ENCODE measurements at regions not wholly inside any gene's neighbourhood (a gene's known extent, or its start where the extent isn't known, plus 50 kb on each side); places are given as distances from the start of the nearest gene placed in this dataset.
"Not testable (repeated sequence)": the region's sequence is repeated elsewhere in the genome, so short reads cannot be mapped to it uniquely, and the experiment has no call there.

DNA sequence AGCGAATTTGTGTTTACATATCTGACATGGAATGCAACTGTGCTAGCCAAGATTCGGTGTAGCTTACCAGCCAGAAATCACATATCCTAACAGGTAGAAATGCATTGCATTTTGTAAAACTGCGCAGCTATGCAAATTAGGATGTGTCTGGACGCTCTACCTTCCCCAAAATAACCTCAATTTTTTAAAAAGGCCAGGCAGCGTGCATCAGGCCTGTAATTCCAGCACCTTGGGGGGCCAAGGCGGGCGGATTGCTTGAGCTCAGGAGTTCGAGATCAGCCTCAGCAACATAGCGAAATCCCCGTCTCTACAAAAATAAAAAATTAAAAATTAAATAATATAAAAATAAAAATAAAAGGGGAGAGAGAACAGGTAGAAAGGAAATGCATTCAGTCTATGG lies 305.0 kb downstream of the TYW1 start:
- no peak for DNase-seq (ENCODE audit: low spot score)

GRCh38 chr7:67302113-67303039 lies 305.7 kb downstream of the TYW1 start:
- DNase-seq (ENCODE audit: low spot score) = peak; percentile 97

GRCh38 chr7:67304846-67305245 lies 308.2 kb downstream of the TYW1 start:
- not testable (repeated sequence) for DNase-seq (ENCODE audit: low spot score)

DNA sequence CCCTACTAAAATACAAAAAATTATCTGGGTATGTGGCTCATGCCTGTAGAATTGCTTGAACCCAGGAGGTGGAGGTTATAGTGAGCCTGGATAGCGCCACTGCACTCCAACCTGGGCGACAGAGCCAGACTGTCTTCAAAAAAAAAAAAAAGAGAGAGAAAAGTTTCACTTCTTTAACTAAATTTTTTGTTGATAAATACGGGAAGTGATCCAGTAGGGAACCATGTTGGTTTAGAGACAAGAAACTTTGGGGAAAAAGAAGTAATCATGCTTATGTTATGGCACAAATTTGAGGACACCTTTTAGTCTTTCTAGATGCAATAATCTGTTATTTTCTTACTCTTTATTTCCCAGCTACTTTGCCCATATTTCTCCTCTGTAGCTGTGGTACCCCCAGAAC lies 309.7 kb downstream of the TYW1 start:
- DNase-seq (ENCODE audit: low spot score) = no peak

DNA sequence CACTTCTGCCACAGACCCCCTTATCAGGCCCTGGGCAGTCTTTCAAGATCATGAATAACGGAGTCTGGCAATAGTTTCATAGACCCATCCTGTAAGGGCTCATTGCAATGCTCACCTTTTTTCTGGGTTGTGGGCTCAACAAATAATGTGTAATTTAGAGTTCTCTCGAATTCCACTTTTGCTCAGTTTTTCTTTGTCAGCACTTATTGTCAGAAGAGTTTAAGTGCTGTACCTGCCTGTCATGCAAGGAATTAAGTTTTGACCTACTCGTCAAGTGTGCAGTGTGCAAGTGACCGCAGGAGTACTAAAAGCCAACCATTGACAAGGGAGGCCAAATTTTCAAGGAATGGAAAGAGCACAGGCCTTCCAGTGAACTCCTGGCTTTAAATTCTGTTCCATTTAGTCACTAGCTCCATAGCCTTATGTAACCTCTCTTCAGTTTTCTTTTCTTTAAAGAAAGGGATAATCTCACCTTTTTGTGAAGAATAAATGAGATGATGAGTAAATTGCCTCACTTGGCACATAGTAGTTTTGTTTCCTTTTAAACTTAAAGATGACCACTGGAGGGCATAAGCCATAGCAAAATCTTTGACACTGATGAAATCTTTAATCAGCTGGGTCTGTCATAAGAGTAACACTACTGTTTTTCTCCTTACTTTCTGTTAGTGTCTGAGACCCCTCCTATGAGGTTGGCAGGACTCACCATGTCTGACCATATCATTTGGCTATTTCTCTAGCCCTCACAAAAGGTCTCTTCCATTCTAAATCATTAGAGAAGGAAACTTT lies 313.3 kb downstream of the TYW1 start:
- no peak for DNase-seq (ENCODE audit: low spot score)

DNA sequence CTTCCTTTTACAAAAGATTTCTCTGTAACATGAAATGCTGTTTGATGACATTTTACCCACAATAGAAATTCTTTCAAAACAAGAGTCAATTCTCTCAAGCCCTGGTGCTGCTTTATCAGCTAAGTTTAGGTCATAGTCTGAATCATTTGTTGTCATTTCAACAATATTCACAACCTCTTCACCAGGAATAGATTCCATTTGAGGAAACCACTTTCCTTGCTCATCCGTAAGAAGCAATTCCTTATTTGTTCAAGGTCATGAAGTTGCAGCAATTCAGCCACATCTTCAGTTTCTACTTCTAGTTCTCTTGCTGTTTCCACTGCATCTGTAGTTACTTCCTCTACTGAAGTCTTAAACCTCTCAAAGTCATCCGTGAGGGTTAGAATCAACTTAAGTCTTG lies 315.3 kb downstream of the TYW1 start:
- no peak for DNase-seq (ENCODE audit: low spot score)

- no peak for DNase-seq (ENCODE audit: low spot score)
These were observed 316.6 kb downstream of the TYW1 start for GRCh38 chr7:67313213-67313612.

DNA sequence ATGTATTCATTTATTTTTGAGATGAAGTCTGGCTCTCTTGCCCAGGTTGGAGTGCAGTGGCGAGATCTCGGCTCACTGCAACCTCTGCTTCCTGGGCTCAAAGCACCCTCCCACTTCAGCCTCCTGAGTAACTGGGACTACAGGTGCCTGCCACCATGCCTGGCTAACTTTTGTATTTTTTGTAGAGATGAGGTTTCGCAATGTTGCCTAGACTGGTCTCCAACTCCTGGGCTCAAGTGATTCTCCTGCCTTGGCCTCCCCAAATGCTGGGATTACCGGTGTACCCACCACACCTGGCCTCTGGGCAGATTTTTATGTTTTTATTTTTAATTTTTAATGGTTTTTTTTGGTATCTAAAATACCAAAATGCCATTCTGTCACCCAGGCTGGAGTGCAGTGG lies 320.3 kb downstream of the TYW1 start:
- not testable (repeated sequence) for DNase-seq (ENCODE audit: low spot score)

- not testable (repeated sequence) for DNase-seq (ENCODE audit: low spot score)
These were observed 331.6 kb downstream of the TYW1 start for GRCh38 chr7:67328257-67328656.

DNA sequence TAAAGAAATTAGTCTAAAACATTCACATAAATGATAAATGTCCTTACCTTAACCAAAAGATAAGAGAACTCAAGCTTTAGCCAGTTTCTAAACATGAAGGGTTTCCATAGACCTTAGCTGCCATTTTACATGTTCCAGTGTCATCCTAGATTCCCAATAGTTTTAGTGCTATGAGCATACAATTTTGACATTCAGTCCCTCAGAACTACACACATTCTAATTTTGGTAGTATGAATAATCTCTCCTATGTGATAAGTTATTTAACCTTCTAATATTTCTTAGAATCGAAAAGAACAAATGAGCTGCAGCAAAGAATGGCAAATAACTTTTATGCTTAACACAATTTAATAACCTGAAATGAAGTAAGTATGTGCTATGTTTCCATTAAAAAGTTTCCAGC lies 338.5 kb downstream of the TYW1 start:
- DNase-seq (ENCODE audit: low spot score) = not testable (repeated sequence)

DNA sequence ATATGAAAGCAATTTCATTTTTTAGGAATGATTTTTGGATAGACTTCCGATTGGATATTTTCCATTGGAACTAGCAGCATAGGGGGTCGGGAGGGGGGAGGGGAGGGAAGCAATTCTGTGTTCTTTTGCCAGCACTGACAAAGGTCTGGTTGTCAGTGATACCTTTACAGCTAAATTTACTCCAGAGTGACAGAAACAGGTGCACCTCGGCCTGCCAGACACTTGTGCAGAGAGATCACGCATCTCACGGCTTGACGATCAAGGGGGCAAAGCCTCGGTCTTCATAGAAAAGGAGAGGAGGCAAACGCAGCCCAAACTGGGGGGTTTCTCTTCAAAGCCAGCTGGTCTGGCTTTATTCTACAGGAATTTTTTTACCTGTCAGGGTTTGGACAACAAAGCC lies 339.0 kb downstream of the TYW1 start:
- not testable (repeated sequence) for DNase-seq (ENCODE audit: low spot score)

- DNase-seq (ENCODE audit: low spot score) = not testable (repeated sequence)
These were observed 341.9 kb downstream of the TYW1 start for GRCh38 chr7:67338545-67338944.

DNA sequence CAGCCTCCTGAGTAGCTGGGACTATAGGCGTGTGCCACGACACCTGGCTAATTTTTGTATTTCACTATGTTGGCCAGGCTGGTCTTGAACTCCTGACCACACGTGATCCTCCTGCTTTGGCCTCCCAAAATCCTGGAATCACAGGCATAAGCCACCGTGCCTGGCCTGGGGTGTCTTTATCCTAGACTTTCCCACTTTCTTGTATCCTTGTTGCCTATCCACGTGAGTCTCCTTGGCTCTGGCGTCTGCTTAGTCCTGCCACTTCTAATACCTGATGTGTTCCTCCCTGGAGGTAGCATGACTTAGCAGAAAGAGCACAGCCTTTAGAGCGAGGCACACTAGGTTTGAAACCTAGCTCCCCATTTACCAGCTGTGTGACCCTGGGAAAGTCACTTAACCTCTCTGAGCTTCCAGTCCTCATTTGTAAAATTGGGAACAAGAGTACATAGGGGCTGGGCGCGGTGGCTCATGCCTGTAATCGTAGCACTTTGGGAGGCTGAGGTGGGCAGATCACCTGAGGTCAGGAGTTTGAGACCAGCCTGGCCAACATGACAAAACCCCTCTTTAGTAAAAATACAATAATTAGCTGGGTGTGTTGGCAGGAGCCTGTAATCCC lies 344.6 kb downstream of the TYW1 start:
- DNase-seq (ENCODE audit: low spot score) = no peak

DNA sequence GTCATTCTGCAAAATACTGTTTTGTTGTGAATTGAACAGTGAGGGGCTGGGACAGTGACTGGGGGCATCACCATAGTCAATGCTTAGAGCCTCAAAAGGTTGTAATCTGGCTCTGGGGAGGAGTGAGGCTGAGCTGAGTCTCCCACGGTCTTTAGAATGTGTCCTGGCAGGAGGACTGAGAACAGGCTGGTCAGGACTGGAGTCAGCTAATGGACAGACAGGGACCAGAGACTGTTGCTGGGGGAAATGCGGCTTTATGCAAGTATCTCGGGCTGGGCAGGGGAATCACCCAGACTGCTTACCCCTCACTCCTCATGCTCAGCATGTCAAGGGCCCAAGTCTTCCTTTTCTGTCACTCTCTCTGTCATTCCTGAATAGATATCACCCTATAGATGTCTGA lies 346.5 kb downstream of the TYW1 start:
- DNase-seq (ENCODE audit: low spot score) = no peak

DNA sequence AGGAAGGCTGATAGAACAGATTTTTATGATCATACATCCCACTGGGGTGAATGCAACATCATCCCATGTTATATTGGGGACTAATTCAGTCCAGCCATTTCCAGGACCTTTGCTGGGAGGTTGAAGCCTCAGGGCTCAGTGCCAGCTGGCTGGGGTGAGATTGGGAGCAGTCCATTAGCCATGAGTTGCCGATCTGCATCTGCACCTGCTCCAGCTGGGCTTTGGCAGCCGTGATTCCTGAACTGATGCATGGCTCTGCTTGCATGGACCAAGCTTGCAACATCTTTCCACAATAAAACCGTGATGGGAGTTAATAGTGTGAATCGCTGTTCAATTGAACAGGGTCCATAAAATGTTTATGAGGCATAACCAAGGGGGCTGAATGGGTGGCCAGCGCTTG lies 346.9 kb downstream of the TYW1 start:
- DNase-seq (ENCODE audit: low spot score) = no peak

GRCh38 chr7:67344481-67345193 lies 348.0 kb downstream of the TYW1 start:
- DNase-seq (ENCODE audit: low spot score) = no peak

DNA sequence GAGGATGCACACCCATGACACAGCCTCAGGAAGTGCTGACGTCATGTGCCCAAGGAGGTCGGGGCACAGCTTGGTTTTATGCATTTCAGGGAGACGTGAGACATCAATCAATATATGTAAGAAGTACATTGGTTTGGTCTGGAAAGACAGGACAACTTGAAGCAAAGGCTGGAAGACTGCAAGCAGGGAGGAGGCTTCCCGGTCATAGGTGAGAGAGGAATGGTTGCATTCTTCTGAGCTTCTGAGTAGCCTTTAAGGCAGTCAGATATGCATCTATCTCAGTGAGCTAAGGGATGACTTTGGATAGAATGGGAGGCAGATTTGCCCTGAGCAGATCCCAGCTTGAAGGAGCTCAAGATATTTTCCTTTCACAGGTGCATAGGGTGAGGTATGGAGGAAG lies 349.5 kb downstream of the TYW1 start:
- DNase-seq (ENCODE audit: low spot score) = no peak

- DNase-seq (ENCODE audit: low spot score) = no peak
These were observed 350.2 kb downstream of the TYW1 start for GRCh38 chr7:67346876-67347275.

DNA sequence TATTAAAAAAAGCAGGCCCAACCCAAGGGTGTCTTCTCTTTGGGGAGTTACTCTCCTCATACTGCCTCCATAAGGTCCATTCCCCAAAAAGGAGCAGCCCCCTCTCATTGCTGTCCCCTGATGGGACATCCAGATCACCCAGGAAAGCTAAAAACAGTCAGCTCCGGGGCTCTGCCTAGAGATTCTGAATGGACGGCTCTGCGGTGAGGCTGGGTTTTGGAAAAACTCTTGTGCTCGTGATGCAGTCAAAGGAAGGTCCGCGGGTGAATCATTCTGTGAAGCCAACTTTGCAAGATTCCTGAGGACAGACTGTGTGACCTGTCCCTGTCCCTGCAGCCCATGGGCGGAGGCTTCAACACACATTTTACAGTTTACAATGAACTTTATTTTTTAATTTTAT lies 351.5 kb downstream of the TYW1 start:
- no peak for DNase-seq (ENCODE audit: low spot score)

- DNase-seq (ENCODE audit: low spot score) = not testable (repeated sequence)
These were observed 361.0 kb downstream of the TYW1 start for GRCh38 chr7:67357653-67358052.

DNA sequence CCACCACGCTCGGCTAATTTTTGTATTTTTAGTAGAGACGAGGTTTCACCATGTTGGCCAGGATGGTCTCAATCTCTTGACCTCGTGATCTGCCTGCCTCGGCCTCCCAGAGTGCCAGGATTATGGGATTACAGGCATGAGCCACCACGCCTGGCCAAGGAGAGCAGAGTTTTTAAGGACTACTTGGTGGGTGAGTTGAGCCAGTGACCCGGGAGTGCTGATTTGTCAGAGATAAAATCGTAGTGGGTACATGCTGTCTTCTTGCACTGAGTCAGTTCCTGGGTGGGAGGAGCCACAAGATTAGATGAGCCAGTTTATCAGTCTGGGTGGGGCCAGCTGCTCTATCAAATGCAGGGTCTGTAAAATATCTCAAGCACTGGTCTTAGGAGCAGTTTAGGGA lies 361.7 kb downstream of the TYW1 start:
- not testable (repeated sequence) for DNase-seq (ENCODE audit: low spot score)

GRCh38 chr7:67358738-67359137 lies 362.1 kb downstream of the TYW1 start:
- DNase-seq (ENCODE audit: low spot score) = not testable (repeated sequence)
